ENCODE measurements at regions not wholly inside any gene's neighbourhood (a gene's known extent, or its start where the extent isn't known, plus 50 kb on each side); places are given as distances from the start of the nearest gene placed in this dataset.

DNA sequence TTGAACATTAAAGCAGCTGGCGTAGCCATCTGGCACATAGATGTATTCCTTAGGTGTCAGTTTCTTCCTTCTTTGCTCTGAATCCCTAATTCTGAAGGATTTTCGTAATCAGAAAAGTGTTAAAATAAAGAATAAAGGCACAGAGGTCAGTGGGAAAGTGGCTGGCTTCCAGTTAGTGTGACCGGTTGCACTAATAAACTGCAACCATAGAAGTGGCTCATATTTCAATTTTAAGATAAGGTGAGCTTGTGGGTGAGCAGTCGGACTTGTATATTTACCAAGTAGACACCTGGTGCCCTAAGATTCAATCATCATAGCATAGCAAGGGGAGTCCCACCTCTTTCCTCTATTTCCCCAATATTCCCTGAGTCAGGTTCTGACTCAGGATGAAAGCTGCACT, 459.6 kb downstream of the ACTL7B start:
- BruUV-seq (replicated peaks): no TSS peak
- intact Hi-C loops (cut with micrococcal nuclease; ENCODE audit: unreplicated experiment): no loop called here
- H3K4me1 ChIP-seq (ENCODE audit: insufficient read depth, low read length): no peaks in the 10 kb centered on the region
- no peaks in the 10 kb centered on the region for H3K9me3 ChIP-seq (ENCODE audit: low read length)
- ChIA-PET POLR2A (no interaction called here), CTCF (ENCODE audit: low intra/inter-chr PET ratio, low total read pairs) (no interaction called here)
- ATAC-seq (no peak), DNase-seq (ENCODE audit: low spot score) (no peak), FAIRE-seq (no peak)
- 28% methylated on average over 4 of the region's 4 CpGs for WGBS (ENCODE audit: low lambda C conversion rate)
- TF ChIP-seq SRSF4 (IDR thresholded peaks at IDR 0.05; ENCODE audit: low read depth, low read length, poor library complexity, severe bottlenecking) (no peak), ZNF841 (CRISPR knock-in tag; IDR thresholded peaks at IDR 0.05; ENCODE audit: borderline replicate concordance) (no peak)
- TF ChIP-seq, protein P1, sequence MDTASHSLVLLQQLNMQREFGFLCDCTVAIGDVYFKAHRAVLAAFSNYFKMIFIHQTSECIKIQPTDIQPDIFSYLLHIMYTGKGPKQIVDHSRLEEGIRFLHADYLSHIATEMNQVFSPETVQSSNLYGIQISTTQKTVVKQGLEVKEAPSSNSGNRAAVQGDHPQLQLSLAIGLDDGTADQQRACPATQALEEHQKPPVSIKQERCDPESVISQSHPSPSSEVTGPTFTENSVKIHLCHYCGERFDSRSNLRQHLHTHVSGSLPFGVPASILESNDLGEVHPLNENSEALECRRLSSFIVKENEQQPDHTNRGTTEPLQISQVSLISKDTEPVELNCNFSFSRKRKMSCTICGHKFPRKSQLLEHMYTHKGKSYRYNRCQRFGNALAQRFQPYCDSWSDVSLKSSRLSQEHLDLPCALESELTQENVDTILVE (CRISPR knock-in tag; IDR thresholded peaks at IDR 0.05): no peak
- H3K79me2 ChIP-seq (ENCODE audit: insufficient read depth, low read length): no peaks in the 10 kb centered on the region
- no peaks in the 10 kb centered on the region for H4K20me1 ChIP-seq (ENCODE audit: insufficient read depth, low read length)
- no peak overlapping the region for H3K9ac ChIP-seq (ENCODE audit: insufficient read depth, low read depth, low read length)
- H3K27me3 ChIP-seq (ENCODE audit: control insufficient read depth in 1 of 2, insufficient read depth in 2 of 2, low read length in 2 of 2): 0 out of 5 replicates have a peak, but pooled peaks cover 0 to 1% of the 10 kb centered on the region in 2 experiments
- H3K36me3 ChIP-seq (replicated peaks in 1 of 2; ENCODE audit: control insufficient read depth in 1 of 2, insufficient read depth in 2 of 2, low read length in 2 of 2): no peaks in the 10 kb centered on the region
- in situ Hi-C loops (cut with HindIII; ENCODE audit: extremely low pct_ligation_motif_present, low pct_unique_long_range_greater_than_20kb): no loop called here
- H3K4me3 ChIP-seq (replicated peaks in 1 of 3; ENCODE audit: insufficient read depth in 1 of 3, low read depth in 2 of 3, low read length in 3 of 3): no peak overlapping the region
- no peak overlapping the region for H3K27ac ChIP-seq (ENCODE audit: extremely low read length, insufficient read depth, low read length)
- no peak overlapping the region for H2AFZ ChIP-seq (ENCODE audit: low read length)
- no peak overlapping the region for H3K4me2 ChIP-seq (ENCODE audit: low read depth, low read length)

DNA sequence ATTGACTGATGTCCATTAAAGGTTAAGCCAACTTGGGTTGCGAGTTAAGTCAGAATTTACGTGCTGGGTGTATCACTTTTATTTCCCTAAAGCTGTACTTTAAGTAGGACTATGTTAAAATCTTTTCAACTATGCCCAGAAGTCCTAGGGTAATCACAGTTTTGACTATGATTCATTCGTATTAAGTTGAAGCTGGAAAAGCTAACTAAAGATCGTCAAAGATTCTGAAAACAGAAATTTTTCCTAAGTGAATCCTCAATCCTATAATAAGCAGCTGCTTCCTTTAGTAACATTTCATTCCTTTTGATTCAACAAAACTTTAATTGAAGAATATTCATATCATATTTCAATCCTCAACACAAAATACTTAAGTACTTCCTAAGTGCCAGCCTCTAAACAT, 460.4 kb downstream of the ACTL7B start:
- ChIA-PET POLR2A (no interaction called here), CTCF (ENCODE audit: low intra/inter-chr PET ratio, low total read pairs) (no interaction called here)
- in situ Hi-C loops (cut with HindIII; ENCODE audit: extremely low pct_ligation_motif_present, low pct_unique_long_range_greater_than_20kb): no loop called here
- TF ChIP-seq, protein P2, sequence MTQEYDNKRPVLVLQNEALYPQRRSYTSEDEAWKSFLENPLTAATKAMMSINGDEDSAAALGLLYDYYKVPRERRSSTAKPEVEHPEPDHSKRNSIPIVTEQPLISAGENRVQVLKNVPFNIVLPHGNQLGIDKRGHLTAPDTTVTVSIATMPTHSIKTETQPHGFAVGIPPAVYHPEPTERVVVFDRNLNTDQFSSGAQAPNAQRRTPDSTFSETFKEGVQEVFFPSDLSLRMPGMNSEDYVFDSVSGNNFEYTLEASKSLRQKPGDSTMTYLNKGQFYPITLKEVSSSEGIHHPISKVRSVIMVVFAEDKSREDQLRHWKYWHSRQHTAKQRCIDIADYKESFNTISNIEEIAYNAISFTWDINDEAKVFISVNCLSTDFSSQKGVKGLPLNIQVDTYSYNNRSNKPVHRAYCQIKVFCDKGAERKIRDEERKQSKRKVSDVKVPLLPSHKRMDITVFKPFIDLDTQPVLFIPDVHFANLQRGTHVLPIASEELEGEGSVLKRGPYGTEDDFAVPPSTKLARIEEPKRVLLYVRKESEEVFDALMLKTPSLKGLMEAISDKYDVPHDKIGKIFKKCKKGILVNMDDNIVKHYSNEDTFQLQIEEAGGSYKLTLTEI (CRISPR knock-in tag; conservative IDR thresholded peaks at IDR 0.05): no peak
- TF ChIP-seq THYN1 (CRISPR knock-in tag; IDR thresholded peaks at IDR 0.05; ENCODE audit: borderline replicate concordance, low read depth): no peak
- TF ChIP-seq PHF8 (CRISPR knock-in tag; IDR thresholded peaks at IDR 0.05): no peak
- TF ChIP-seq PHF20 (CRISPR knock-in tag; IDR thresholded peaks at IDR 0.05): no peak
- TF ChIP-seq, protein P3, sequence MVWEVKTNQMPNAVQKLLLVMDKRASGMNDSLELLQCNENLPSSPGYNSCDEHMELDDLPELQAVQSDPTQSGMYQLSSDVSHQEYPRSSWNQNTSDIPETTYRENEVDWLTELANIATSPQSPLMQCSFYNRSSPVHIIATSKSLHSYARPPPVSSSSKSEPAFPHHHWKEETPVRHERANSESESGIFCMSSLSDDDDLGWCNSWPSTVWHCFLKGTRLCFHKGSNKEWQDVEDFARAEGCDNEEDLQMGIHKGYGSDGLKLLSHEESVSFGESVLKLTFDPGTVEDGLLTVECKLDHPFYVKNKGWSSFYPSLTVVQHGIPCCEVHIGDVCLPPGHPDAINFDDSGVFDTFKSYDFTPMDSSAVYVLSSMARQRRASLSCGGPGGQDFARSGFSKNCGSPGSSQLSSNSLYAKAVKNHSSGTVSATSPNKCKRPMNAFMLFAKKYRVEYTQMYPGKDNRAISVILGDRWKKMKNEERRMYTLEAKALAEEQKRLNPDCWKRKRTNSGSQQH (CRISPR knock-in tag; IDR thresholded peaks at IDR 0.05; ENCODE audit: low read depth): no peak
- no peak for TF ChIP-seq PAX8 (CRISPR knock-in tag; IDR thresholded peaks at IDR 0.05; ENCODE audit: borderline replicate concordance)
- no peak for TF ChIP-seq ETV5 (CRISPR knock-in tag; IDR thresholded peaks at IDR 0.05; ENCODE audit: borderline replicate concordance)
- TF ChIP-seq, protein P4, sequence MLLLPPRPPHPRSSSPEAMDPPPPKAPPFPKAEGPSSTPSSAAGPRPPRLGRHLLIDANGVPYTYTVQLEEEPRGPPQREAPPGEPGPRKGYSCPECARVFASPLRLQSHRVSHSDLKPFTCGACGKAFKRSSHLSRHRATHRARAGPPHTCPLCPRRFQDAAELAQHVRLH (CRISPR knock-in tag; IDR thresholded peaks at IDR 0.05; ENCODE audit: borderline replicate concordance, low read depth): no peak
- TF ChIP-seq ELF3 (CRISPR knock-in tag; IDR thresholded peaks at IDR 0.05): no peak
- TF ChIP-seq, protein P5, sequence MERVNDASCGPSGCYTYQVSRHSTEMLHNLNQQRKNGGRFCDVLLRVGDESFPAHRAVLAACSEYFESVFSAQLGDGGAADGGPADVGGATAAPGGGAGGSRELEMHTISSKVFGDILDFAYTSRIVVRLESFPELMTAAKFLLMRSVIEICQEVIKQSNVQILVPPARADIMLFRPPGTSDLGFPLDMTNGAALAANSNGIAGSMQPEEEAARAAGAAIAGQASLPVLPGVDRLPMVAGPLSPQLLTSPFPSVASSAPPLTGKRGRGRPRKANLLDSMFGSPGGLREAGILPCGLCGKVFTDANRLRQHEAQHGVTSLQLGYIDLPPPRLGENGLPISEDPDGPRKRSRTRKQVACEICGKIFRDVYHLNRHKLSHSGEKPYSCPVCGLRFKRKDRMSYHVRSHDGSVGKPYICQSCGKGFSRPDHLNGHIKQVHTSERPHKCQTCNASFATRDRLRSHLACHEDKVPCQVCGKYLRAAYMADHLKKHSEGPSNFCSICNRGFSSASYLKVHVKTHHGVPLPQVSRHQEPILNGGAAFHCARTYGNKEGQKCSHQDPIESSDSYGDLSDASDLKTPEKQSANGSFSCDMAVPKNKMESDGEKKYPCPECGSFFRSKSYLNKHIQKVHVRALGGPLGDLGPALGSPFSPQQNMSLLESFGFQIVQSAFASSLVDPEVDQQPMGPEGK (CRISPR knock-in tag; IDR thresholded peaks at IDR 0.05): no peak

More for the DNA sequence above, 460.4 kb downstream of the ACTL7B start:
- ATAC-seq (no peak), DNase-seq (ENCODE audit: low spot score) (no peak), FAIRE-seq (no peak)
- WGBS (ENCODE audit: low lambda C conversion rate): 84% methylated on average over 4 of the region's 4 CpGs
- H2AFZ ChIP-seq (ENCODE audit: low read length): no peak overlapping the region
- no peak overlapping the region for H3K27ac ChIP-seq (ENCODE audit: extremely low read length, insufficient read depth, low read length)
- no peak overlapping the region for H3K4me3 ChIP-seq (replicated peaks in 1 of 3; ENCODE audit: insufficient read depth in 1 of 3, low read depth in 2 of 3, low read length in 3 of 3)
- no peaks in the 10 kb centered on the region for H3K9me3 ChIP-seq (ENCODE audit: low read length)
- no peak overlapping the region for H3K4me2 ChIP-seq (ENCODE audit: low read depth, low read length)
- H4K20me1 ChIP-seq (ENCODE audit: insufficient read depth, low read length): no peaks in the 10 kb centered on the region
- no peaks in the 10 kb centered on the region for H3K4me1 ChIP-seq (ENCODE audit: insufficient read depth, low read length)
- no peaks in the 10 kb centered on the region for H3K79me2 ChIP-seq (ENCODE audit: insufficient read depth, low read length)
- no TSS peak for BruUV-seq (replicated peaks)
- H3K9ac ChIP-seq (ENCODE audit: insufficient read depth, low read depth, low read length): no peak overlapping the region
- no peaks in the 10 kb centered on the region for H3K36me3 ChIP-seq (replicated peaks in 1 of 2; ENCODE audit: control insufficient read depth in 1 of 2, insufficient read depth in 2 of 2, low read length in 2 of 2)
- intact Hi-C loops (cut with micrococcal nuclease; ENCODE audit: unreplicated experiment): no loop called here
- H3K27me3 ChIP-seq (ENCODE audit: control insufficient read depth in 1 of 2, insufficient read depth in 2 of 2, low read length in 2 of 2): 0 out of 5 replicates have a peak, but pooled peaks cover 0 to 1% of the 10 kb centered on the region in 2 experiments

Data from HepG2 (cell line).